H1 (cell line): ENCODE measurements at regions not wholly inside any gene's neighbourhood (a gene's known extent, or its start where the extent isn't known, plus 50 kb on each side); places are given as distances from the start of the nearest gene placed in this dataset.

ENCODE experiments used
- CEBPB ChIP-seq: IDR thresholded peaks from 2 replicates; pipeline ENCODE4 v1.6.1; 2012; ENCODE audit warnings: low read depth, low read length
- CREB1 ChIP-seq: IDR thresholded peaks from 2 replicates; pipeline ENCODE4 v1.6.1; 2012; ENCODE audit warnings: inconsistent platforms
- GABPA ChIP-seq: IDR thresholded peaks from 2 replicates; pipeline ENCODE4 v1.6.1; 2011; ENCODE audit warnings: mild to moderate bottlenecking, low read length, moderate library complexity, borderline replicate concordance; ENCODE audit not compliant: insufficient read depth
- RAD21 ChIP-seq, 2 experiments: IDR thresholded peaks in 1 of 2; conservative IDR thresholded peaks in 1 of 2; 2 replicates each; pipeline ENCODE4 v1.6.1; 2011; ENCODE audit warnings: low read depth in 2 of 2, low read length in 2 of 2, improper control_type of control experiment in 1 of 2, inconsistent platforms in 1 of 2, mild to moderate bottlenecking in 1 of 2, moderate library complexity in 1 of 2
- RXRA ChIP-seq: IDR thresholded peaks from 2 replicates; pipeline ENCODE4 v1.6.1; 2011; ENCODE audit warnings: low read depth, mild to moderate bottlenecking, low read length, moderate library complexity; ENCODE audit not compliant: insufficient read depth
- SIRT6 ChIP-seq: IDR thresholded peaks from one replicate; pipeline ENCODE4 v1.7.1; 2012; ENCODE audit warnings: low read length, inconsistent platforms
- TAF1 ChIP-seq: IDR thresholded peaks from 2 replicates; pipeline ENCODE4 v1.6.1; 2011; ENCODE audit warnings: mild to moderate bottlenecking, low read depth, low read length
- TAF7 ChIP-seq: optimal IDR thresholded peaks from 2 replicates; pipeline ENCODE3; 2011; ENCODE audit warnings: low read depth, mild to moderate bottlenecking, inconsistent platforms, low read length, moderate library complexity, borderline replicate concordance
- TEAD4 ChIP-seq: IDR thresholded peaks from 2 replicates; pipeline ENCODE4 v1.6.1; 2012; ENCODE audit warnings: low read depth, low read length, inconsistent platforms, mixed read lengths
- ZNF274 ChIP-seq: IDR thresholded peaks from 2 replicates; pipeline ENCODE4 v1.7.0; 2012; ENCODE audit warnings: low read length, borderline replicate concordance; ENCODE audit errors: extremely low read depth

DNA sequence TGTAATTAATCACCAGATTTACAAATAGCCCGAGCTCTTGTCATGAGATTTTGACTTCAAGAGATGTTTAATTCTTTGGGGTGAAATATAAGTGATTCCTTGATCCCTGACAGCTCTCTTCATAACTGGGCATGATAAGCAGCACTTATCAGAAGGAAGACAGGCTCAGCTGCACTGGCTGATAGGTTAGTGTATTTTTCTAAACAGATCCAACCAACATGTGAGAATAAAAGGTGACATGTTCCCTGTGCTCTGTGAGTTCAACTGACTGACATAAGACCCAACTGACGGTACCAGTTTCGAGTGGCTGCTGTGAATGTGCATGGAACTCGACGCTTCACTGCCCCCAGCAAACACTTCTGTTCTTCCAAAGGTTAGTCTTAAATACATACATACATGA lies 114.8 kb downstream of the VCY start (continued):
- TF ChIP-seq RXRA, result no peak
- no peak for TF ChIP-seq ZNF274
- no peak for TF ChIP-seq SIRT6
- TF ChIP-seq TAF7, result no peak
- TF ChIP-seq RAD21 (IDR thresholded peaks at IDR 0.05 in 1 of 2, conservative IDR thresholded peaks at IDR 0.05 in 1 of 2; ENCODE audit: low read depth in 2 of 2, low read length in 2 of 2), result no peak
- no peak for TF ChIP-seq TAF1
- no peak for TF ChIP-seq CEBPB
- TF ChIP-seq GABPA, result no peak
- no peak for TF ChIP-seq TEAD4
- no peak for TF ChIP-seq CREB1
